Inferior parietal cortex (tissue), 1 donor: ENCODE measurements at regions not wholly inside any gene's neighbourhood (a gene's known extent, or its start where the extent isn't known, plus 50 kb on each side); places are given as distances from the start of the nearest gene placed in this dataset.
"Not testable (repeated sequence)": the region's sequence is repeated elsewhere in the genome, so short reads cannot be mapped to it uniquely, and the experiment has no call there.

Experiments
- DNase-seq: peaks from one replicate; pipeline ENCODE4 v3.0.0-alpha.2; 2016; ENCODE audit errors: extremely low spot score

- not testable (repeated sequence) for DNase-seq
These were observed 54.4 kb upstream of the MUCL1 start for GRCh38 chr12:54799966-54800365.

GRCh38 chr12:54798651-54799050 lies 55.7 kb upstream of the MUCL1 start:
- no peak for DNase-seq

DNA sequence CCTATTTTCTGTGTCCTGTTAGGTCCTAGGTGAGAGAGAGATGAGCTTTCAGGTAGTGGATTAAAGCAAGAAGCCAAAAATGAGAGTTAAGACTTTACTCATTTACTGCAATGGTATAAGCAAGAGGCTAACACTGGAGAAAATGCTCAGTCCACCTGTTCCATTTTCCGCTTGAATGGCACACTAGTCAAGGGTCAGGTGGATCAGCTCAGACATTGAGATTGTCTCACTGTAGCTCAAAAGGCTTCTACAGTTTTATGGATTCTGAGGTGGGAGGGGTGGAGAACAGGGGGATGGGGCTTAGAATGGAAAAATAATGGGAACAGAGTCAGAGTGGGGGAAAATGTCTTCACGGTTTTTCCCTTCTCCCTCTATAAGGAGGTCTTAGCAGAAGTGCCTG lies 57.3 kb upstream of the MUCL1 start:
- DNase-seq = no peak

GRCh38 chr12:54795644-54796043 lies 58.7 kb upstream of the MUCL1 start:
- no peak for DNase-seq

DNA sequence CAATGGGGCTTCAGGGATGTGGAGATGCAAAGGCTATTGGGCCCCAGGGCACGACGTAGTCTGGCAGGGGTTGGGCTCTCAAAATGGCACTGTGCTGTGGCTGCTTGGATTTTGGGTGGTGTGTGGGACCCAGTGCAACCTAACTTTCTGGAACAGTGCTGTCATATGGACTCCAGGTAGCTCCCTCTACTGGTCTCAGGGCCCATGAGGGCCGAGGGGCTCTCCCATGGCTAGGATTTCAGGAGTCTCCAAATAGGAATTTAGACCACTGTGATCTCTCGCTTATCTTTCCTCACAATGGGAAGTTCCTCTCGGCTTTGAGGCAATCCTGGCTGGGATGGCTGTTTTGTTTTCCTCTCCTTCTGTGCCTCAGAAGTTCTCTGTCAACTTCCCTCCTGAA lies 68.2 kb upstream of the MUCL1 start:
- DNase-seq = no peak

GRCh38 chr12:54784115-54784514 lies 70.2 kb upstream of the MUCL1 start:
- no peak for DNase-seq

DNA sequence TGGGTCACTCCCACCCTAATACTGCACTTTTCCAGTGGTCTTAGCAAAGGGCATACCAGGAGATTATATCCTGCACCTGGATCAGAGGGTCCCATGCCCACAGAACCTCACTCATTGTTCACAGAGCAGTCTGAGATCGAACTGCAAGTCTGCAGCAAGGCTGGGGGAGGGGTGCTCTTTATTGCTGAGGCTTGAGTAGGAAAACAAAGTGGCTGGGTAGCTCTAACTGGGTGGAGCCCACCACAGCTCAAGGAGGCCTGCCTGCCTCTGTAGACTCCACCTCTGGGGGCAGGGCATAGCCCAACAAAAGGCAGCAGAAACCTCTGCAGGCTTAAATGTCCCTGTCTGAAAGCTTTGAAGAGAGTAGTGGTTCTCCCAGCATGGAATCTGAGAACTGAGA lies 77.3 kb upstream of the MUCL1 start:
- DNase-seq = not testable (repeated sequence)

- DNase-seq = no peak
These were observed 80.7 kb upstream of the MUCL1 start for GRCh38 chr12:54773593-54773992.

DNA sequence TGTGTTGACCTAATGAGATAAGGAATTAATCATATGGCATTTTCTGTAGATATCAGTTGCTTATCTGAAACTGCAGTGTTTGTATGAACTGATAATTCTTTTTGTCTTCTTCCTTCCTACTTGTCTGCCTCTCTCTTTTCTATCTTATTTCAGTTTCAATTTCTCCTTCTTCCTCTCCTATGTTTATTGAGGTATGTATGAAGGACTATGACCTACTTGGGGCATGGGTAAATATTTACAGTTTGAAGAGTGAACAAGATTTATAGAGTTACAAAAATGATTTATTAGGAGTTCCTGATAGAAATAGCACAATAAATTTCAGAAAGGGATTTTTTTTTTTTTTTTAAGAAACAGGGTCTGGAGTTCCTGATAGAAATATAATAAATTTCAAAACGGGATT lies 88.7 kb upstream of the MUCL1 start:
- no peak for DNase-seq

GRCh38 chr12:54762390-54762789 lies 91.9 kb upstream of the MUCL1 start:
- no peak for DNase-seq

DNA sequence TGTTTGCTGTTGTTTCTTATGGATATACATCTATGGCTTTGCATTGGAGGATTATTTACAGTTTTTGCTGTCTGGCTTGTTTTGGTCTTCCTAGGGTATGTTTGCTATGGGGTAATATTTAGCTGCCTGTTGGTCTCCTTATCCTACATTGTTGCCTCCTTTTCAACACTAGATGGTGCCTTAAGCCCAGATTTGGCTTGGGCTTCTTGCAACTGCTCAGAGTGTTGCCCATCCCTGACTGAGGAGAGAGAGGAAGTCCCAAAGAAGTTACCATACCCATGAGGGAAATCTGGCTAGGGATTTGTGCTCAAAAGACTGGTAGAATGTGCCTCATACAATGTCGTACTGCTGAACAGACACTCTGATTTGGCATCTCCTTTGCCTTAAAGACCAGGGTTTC lies 94.6 kb upstream of the MUCL1 start:
- no peak for DNase-seq

DNA sequence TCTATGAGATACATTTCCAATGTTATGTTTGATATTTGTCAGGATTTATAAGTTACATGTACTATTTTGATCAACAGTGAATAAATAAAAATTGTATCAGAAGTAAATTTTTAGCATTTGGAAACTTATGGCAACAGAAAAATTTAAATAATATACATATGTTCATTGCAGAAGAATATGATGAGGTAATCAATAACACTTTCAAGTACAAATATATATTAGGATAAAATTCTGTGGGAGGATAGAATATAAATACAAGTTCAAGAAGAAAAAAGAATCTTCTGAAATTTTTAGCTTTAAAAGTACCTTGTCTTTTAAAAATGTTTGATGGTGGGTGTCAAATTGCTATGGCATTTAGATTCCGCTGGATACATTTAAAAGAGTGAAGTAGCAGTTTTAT lies 102.8 kb upstream of the MUCL1 start:
- no peak for DNase-seq

GRCh38 chr12:54749191-54749818 lies 101.1 kb upstream of the DCD start:
- peak; percentile 79 for DNase-seq

DNA sequence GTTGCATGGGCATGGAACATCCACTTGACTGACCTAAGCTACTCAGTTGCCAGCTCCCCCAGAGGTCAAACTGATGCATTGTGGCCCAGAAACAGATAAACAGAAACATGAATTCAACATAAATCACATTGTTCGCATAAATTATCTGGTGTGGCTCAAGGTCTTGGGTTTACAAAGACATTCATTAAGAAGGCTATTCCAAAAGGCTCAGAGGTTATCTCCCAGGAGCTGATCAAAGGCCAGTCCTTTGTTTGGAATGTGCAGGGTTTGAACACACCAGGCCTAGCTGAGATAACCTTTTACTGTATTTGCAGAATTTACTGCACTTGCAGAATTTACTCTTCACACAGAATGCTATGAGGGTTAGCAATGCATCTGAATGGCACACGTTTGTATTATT lies 96.4 kb upstream of the DCD start:
- DNase-seq = no peak

GRCh38 chr12:54740882-54741281 lies 92.7 kb upstream of the DCD start:
- no peak for DNase-seq

GRCh38 chr12:54736549-54736948 lies 88.4 kb upstream of the DCD start:
- no peak for DNase-seq

- no peak for DNase-seq
These were observed 86.2 kb upstream of the DCD start for GRCh38 chr12:54734196-54734950.

DNA sequence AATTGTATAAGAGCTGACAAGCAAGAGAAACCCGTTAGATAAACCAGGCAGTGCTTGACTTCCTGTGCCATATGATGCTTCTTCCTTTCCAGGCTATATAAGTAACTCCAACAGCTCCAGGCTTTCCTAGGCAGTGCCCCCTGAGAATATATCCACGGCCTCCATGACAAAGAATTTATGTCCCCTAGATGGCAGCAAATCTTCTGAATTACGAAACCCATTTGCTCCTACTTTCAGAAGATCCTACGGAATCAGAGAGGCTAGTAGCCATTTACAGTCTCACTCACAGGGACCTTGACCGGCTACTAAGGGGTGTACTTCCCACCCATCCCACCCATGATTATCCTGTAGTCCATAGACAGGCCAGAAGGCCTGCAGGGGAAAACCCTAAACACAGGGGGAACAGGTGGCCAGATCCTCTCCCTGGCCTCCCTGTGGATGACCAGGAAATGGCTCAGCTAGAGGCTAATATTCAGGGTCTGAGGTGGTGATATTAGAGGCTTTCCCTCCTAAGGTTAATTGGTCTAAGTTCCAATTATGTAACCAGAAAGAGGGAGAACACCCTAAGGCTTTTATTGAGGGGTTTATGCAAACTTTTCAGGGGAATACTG lies 77.2 kb upstream of the DCD start:
- peak; percentile 34 for DNase-seq

DNA sequence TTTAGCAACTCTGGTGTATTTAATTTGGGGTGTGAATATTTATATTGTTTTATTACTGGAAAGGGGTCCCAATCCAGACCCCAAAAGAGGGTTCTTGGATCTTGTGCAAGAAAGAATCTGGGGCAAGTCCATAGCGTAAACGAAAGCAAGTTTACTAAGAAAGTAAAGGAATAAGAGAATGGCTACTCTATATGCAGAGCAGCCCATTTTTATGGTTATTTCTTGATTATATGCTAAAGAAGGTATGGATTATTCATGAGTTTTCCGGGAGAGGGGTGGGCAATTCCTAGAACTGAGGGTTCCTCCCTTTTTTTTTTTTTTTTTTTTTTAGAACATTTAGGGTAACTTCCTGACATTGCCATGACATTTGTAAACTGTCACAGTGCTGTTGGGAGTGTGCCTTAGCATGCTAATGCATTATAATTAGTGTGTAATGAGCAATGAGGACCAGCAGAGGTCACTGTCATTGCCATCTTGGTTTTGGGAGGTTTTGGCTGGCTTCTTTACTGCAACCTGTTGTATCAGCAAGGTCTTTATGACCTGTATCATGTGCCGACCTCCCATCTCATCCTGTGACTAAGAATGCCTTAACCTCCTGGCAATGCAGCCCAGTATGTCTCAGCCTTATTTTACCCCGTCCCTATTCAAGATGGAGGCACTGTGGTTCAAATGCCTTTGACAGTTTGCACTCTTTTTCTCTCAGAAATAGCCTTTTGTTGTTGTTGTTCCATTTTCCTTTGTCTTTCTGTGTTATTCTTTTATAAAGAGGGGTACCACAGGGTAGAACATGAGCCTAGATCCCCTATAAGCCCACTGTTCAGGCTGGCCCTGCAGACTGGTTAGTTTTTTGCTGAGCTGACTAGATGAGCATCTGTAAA lies 75.5 kb upstream of the DCD start:
- DNase-seq = peak; percentile 8

- DNase-seq = no peak
These were observed 73.1 kb upstream of the DCD start for GRCh38 chr12:54721312-54721711.

- DNase-seq = no peak
These were observed 71.5 kb upstream of the DCD start for GRCh38 chr12:54719691-54720090.

GRCh38 chr12:54716261-54716660 lies 68.1 kb upstream of the DCD start:
- no peak for DNase-seq
